K562 (cell line): ENCODE measurements at regions not wholly inside any gene's neighbourhood (a gene's known extent, or its start where the extent isn't known, plus 50 kb on each side); places are given as distances from the start of the nearest gene placed in this dataset.

Experiments
- ATAC-seq: fragments of 200-7000 bp; cut with Tn5 transposase; 3 replicates; pipeline ENCODE4 v1.9.1; 2020; ENCODE audit warnings: moderate library complexity
- BruUV-seq: library from RNA; stranded (reverse); fragments of 400-500 nt; replicated peaks from 2 replicates; lab custom pipeline; 2021; lab: Mats Ljungman, UMichigan
- CTCF ChIA-PET: fragments of 300-600 bp; formaldehyde crosslinking; extraction: SDS; loops from one replicate; lab custom pipeline; 2021; ENCODE audit warnings: low intra/inter-chr PET ratio; lab: Yijun Ruan, JAX
- POLR2A ChIA-PET: fragments of 300-600, 350-650 bp; sonication (Branson Sonifier 250); formaldehyde crosslinking; extraction: SDS; loops from one replicate; lab custom pipeline; 2021; ENCODE audit warnings: antibody characterized with exemption, inconsistent platforms; lab: Yijun Ruan, JAX
- DNase-seq, 4 experiments: peaks; one replicate each; pipeline versions ENCODE4 v3.0.0 to v3.0.0-alpha.2; 2011 to 2018; ENCODE audit warnings: low spot score in 3 of 4, mixed read lengths in 3 of 4; ENCODE audit errors: extremely low read depth in 1 of 4
- FAIRE-seq: peaks from 2 replicates; lab custom pipeline; 2011; peaks lifted over from hg19 to GRCh38; lab: Jason Lieb, UNC
- H2AFZ ChIP-seq: 2 replicates; pipeline ENCODE4 v1.6.0; 2011; ENCODE audit warnings: low read depth, low read length, control low read depth, inconsistent platforms
- H3K27ac ChIP-seq: fragments of 200-600 bp; 3 replicates; pipeline ENCODE4 v1.8.0; 2011; ENCODE audit warnings: low read depth, mild to moderate bottlenecking, control low read depth, inconsistent platforms, low read length, moderate library complexity, mixed read lengths; ENCODE audit errors: extremely low read depth
- H3K27me3 ChIP-seq, 2 experiments: fragments of 300-600 bp in 1 of 2; 2 replicates in 1 of 2; 3 replicates in 1 of 2; pipeline versions ENCODE4 v1.6.0 to v1.8.0; 2011; ENCODE audit warnings: inconsistent platforms in 2 of 2, low read length in 2 of 2, mild to moderate bottlenecking in 1 of 2, mixed read lengths in 1 of 2, moderate library complexity in 1 of 2; ENCODE audit not compliant: control insufficient read depth in 2 of 2, insufficient read depth in 2 of 2
- H3K36me3 ChIP-seq: fragments of 300-600 bp; 3 replicates; pipeline ENCODE4 v1.8.0; 2011; ENCODE audit warnings: mild to moderate bottlenecking, low read length, inconsistent platforms; ENCODE audit not compliant: control insufficient read depth, insufficient read depth
- H3K4me1 ChIP-seq, 2 experiments: fragments of 200-600 bp in 1 of 2; replicated peaks in 1 of 2; 2 replicates in 1 of 2; 3 replicates in 1 of 2; pipeline versions ENCODE4 v1.5.1 to v1.8.0; 2011; ENCODE audit warnings: inconsistent platforms in 2 of 2, low read length in 2 of 2, mild to moderate bottlenecking in 1 of 2, mixed read lengths in 1 of 2, moderate library complexity in 1 of 2; ENCODE audit not compliant: control insufficient read depth in 2 of 2, insufficient read depth in 2 of 2
- H3K4me2 ChIP-seq: 2 replicates; pipeline ENCODE4 v1.6.1; 2011; ENCODE audit warnings: low read length, control low read depth, inconsistent platforms, mixed read lengths; ENCODE audit not compliant: insufficient read depth
- H3K4me3 ChIP-seq: fragments of 200-600 bp; sonication (generic), shearing (Covaris generic); 2 replicates; pipeline ENCODE4 v1.5.1; 2016; ENCODE audit warnings: control low read depth, inconsistent platforms
- H3K79me2 ChIP-seq: fragments of 200-600 bp; 3 replicates; pipeline ENCODE4 v1.8.0; 2011; ENCODE audit warnings: low read length, inconsistent platforms; ENCODE audit not compliant: control insufficient read depth, insufficient read depth
- H3K9ac ChIP-seq, 2 experiments: 2 replicates each; pipeline versions ENCODE4 v1.6.0 to v1.6.1; 2011; ENCODE audit warnings: low read depth in 2 of 2, low read length in 2 of 2, control low read depth in 1 of 2, inconsistent platforms in 1 of 2, mild to moderate bottlenecking in 1 of 2, mixed read lengths in 1 of 2; ENCODE audit not compliant: insufficient read depth in 1 of 2
- H3K9me1 ChIP-seq: one replicate; pipeline ENCODE4 v1.6.0; 2011; ENCODE audit warnings: inconsistent platforms, mild to moderate bottlenecking, low read length, moderate library complexity; ENCODE audit not compliant: control insufficient read depth, insufficient read depth
- H3K9me3 ChIP-seq: replicated peaks from 2 replicates; pipeline ENCODE4 v1.5.1; 2011; ENCODE audit warnings: low read depth, low read length, inconsistent platforms; ENCODE audit not compliant: control insufficient read depth, insufficient read depth
- H4K20me1 ChIP-seq: replicated peaks from 2 replicates; pipeline ENCODE4 v1.6.1; 2011; ENCODE audit warnings: low read length, inconsistent platforms, mixed read lengths; ENCODE audit not compliant: control insufficient read depth, insufficient read depth
- ASH1L ChIP-seq: fragments of 450-650 bp; IDR thresholded peaks from 2 replicates; pipeline ENCODE4 v1.6.1; 2018; ENCODE audit warnings: borderline replicate concordance, mild to moderate bottlenecking, low read depth; ENCODE audit not compliant: partially characterized antibody
- BHLHE40 ChIP-seq: IDR thresholded peaks from 2 replicates; pipeline ENCODE4 v1.6.1; 2011; ENCODE audit warnings: low read length, improper control_type of control experiment
- CREBBP ChIP-seq: IDR thresholded peaks from one replicate; pipeline ENCODE4 v1.6.1; 2012; ENCODE audit warnings: low read depth, mild to moderate bottlenecking, control low read depth, inconsistent platforms, low read length
- EGR1 ChIP-seq: fragments of 450-650 bp; conservative IDR thresholded peaks from 2 replicates; pipeline ENCODE4 v1.6.1; 2017; ENCODE audit warnings: mild to moderate bottlenecking
- HDAC8 ChIP-seq: fragments of 450-650 bp; IDR thresholded peaks from 2 replicates; pipeline ENCODE4 v1.6.1; 2016; ENCODE audit warnings: mild to moderate bottlenecking, missing genetic modification characterization, moderate library complexity, missing compliant biosample characterization
- HDGF ChIP-seq: fragments of 450-650 bp; IDR thresholded peaks from 2 replicates; pipeline ENCODE4 v1.6.1; 2016
- IRF1 ChIP-seq: sonication (generic); formaldehyde crosslinking; IDR thresholded peaks from 2 replicates; pipeline ENCODE4 v1.8.0; 2022; ENCODE audit warnings: missing genetic modification reagents, mild to moderate bottlenecking, borderline replicate concordance
- MLX ChIP-seq, 2 experiments: fragments of 450-650 bp in 1 of 2; sonication (generic) in 1 of 2; formaldehyde crosslinking; conservative IDR thresholded peaks; 2 replicates each; pipeline versions ENCODE4 v1.4.0 to v1.8.1; 2020 to 2022; ENCODE audit warnings: mild to moderate bottlenecking in 1 of 2, missing genetic modification reagents in 1 of 2
- NCOA1 ChIP-seq: fragments of 450-650 bp; IDR thresholded peaks from 2 replicates; pipeline ENCODE4 v1.6.1; 2016; ENCODE audit warnings: low read depth
- PCBP2 ChIP-seq: fragments of 200-400 bp; formaldehyde crosslinking; IDR thresholded peaks from 2 replicates; pipeline ENCODE4 v1.6.1; 2018; ENCODE audit warnings: low read length, low read depth, mild to moderate bottlenecking, moderate library complexity; ENCODE audit not compliant: poor library complexity, severe bottlenecking
- POLR2AphosphoS5 ChIP-seq: IDR thresholded peaks from 2 replicates; pipeline ENCODE4 v1.6.1; 2011; ENCODE audit warnings: mild to moderate bottlenecking, low read depth, low read length, moderate library complexity; ENCODE audit not compliant: control insufficient read depth, insufficient read depth
- PPARD ChIP-seq: fragments of 250-450 bp; sonication (Bioruptor Pico); IDR thresholded peaks from 2 replicates; pipeline ENCODE4 v1.8.0; 2022; ENCODE audit warnings: inconsistent platforms, mild to moderate bottlenecking, moderate library complexity
- SNAPC5 ChIP-seq: fragments of 250-450 bp; sonication (Bioruptor Pico); IDR thresholded peaks from 2 replicates; pipeline ENCODE4 v1.8.0; 2021; ENCODE audit warnings: moderate library complexity, mild to moderate bottlenecking, inconsistent platforms
- U2AF1 ChIP-seq: fragments of 200-400 bp; formaldehyde crosslinking; optimal IDR thresholded peaks from 2 replicates; pipeline ENCODE3; 2017; ENCODE audit warnings: mild to moderate bottlenecking, low read depth, low read length, moderate library complexity
- ZBTB7A ChIP-seq: IDR thresholded peaks from 2 replicates; pipeline ENCODE4 v1.6.1; 2011; ENCODE audit warnings: low read depth, mild to moderate bottlenecking, low read length, moderate library complexity, borderline replicate concordance; ENCODE audit not compliant: control insufficient read depth
- ZNF232 ChIP-seq: sonication (generic); formaldehyde crosslinking; IDR thresholded peaks from 2 replicates; pipeline ENCODE4 v1.8.0; 2022; ENCODE audit warnings: mild to moderate bottlenecking, missing genetic modification reagents
- ZNF282 ChIP-seq: sonication (generic); formaldehyde crosslinking; IDR thresholded peaks from 2 replicates; pipeline ENCODE4 v1.8.1; 2023; ENCODE audit warnings: missing genetic modification reagents
- WGBS: fragments of 100-300 bp; shearing (Covaris generic); methylation state at CpG from one replicate; pipeline ENCODE4 v1.1.6; 2016; ENCODE audit warnings: low coverage, mixed read lengths; ENCODE audit not compliant: insufficient coverage; ENCODE audit errors: missing lambda C conversion rate; 5-methylcytosine and 5-hydroxymethylcytosine counted together
- in situ Hi-C: fragments of 300-500 bp; cut with MboI; formaldehyde crosslinking; loops from 4 replicates; pipeline ENCODE4 v1.15.0; 2018; ENCODE audit warnings: inconsistent platforms, mixed read lengths
- intact Hi-C: fragments of 100-400 bp; cut with micrococcal nuclease; formaldehyde crosslinking; loops from 2 replicates; pipeline ENCODE4 v1.14.2; 2022

GRCh38 chr1:104945406-104945805 is 1195.7 kb downstream of the AMY1C start:
- no peaks in the 10 kb centered on the region for H3K79me2 ChIP-seq
- ATAC-seq: no peak
- ChIA-PET CTCF (no interaction called here), POLR2A (no interaction called here)
- H3K4me2 ChIP-seq: no peak overlapping the region
- no peaks in the 10 kb centered on the region for H3K4me1 ChIP-seq
- H3K9me1 ChIP-seq: no peaks in the 10 kb centered on the region
- no peaks in the 10 kb centered on the region for H4K20me1 ChIP-seq
- H3K27me3 ChIP-seq: no peaks in the 10 kb centered on the region
- DNase-seq: no peak
- H3K4me3 ChIP-seq: no peak overlapping the region
- in situ Hi-C loops (no loop called here), intact Hi-C loops (no loop called here)
- no peak overlapping the region for H3K27ac ChIP-seq
- H2AFZ ChIP-seq: no peak overlapping the region
- no peaks in the 10 kb centered on the region for H3K36me3 ChIP-seq
- no TSS peak for BruUV-seq
- no peak overlapping the region for H3K9ac ChIP-seq
- no peak for TF ChIP-seq POLR2AphosphoS5
- TF ChIP-seq ZBTB7A: no peak
- no peak for TF ChIP-seq CREBBP
- no peak for TF ChIP-seq MLX (CRISPR knock-in tag; conservative IDR thresholded peaks at IDR 0.05)
- no peak for TF ChIP-seq ZNF232
- TF ChIP-seq IRF1 (CRISPR knock-in tag): no peak
- TF ChIP-seq U2AF1: no peak
- TF ChIP-seq PCBP2: no peak
- TF ChIP-seq PPARD: no peak
- no peak for TF ChIP-seq ZNF282 (CRISPR knock-in tag)
- TF ChIP-seq HDGF: no peak
- TF ChIP-seq HDAC8 (tag): no peak
- no peak for TF ChIP-seq EGR1
- TF ChIP-seq BHLHE40: no peak
- no peak for TF ChIP-seq ASH1L
- no peak for TF ChIP-seq NCOA1
- no peak for TF ChIP-seq SNAPC5 (CRISPR knock-in tag)
- WGBS: 0% methylated on average over 2 of the region's 2 CpGs
- FAIRE-seq: no peak
- H3K9me3 ChIP-seq: no peaks in the 10 kb centered on the region
